ENCODE measurements at regions not wholly inside any gene's neighbourhood (a gene's known extent, or its start where the extent isn't known, plus 50 kb on each side); places are given as distances from the start of the nearest gene placed in this dataset.

GRCh38 chr11:20309231-20310025, 54.1 kb upstream of the HTATIP2 start:
- no peak for TF ChIP-seq CTCF (conservative IDR thresholded peaks at IDR 0.05; ENCODE audit: low read length)
- TF ChIP-seq EZH2phosphoT487 (IDR thresholded peaks at IDR 0.05; ENCODE audit: borderline replicate concordance, low read depth, low read length) = no peak

Data from OCI-LY7 (cell line).